ENCODE measurements at regions not wholly inside any gene's neighbourhood (a gene's known extent, or its start where the extent isn't known, plus 50 kb on each side); places are given as distances from the start of the nearest gene placed in this dataset.

DNA sequence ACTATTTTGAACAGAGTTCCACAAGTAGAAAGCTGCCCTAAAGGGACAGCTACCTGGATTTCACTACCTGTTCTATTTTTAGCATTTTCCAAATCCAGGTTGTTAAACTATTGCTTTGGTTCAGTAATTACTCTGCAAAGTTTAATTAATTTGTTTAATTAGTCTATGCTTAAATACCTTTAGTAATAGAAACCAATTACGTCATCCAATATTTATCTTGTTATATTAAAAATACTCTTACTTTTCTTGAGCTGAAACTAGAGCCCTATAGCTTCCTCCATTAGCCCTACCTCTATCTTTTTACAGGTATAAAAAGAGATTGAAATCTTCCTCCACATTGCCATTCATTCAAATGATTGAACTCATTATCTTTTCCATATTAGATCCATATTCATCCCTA, 514.6 kb downstream of the DSC3 start:
- TF ChIP-seq, protein P1, sequence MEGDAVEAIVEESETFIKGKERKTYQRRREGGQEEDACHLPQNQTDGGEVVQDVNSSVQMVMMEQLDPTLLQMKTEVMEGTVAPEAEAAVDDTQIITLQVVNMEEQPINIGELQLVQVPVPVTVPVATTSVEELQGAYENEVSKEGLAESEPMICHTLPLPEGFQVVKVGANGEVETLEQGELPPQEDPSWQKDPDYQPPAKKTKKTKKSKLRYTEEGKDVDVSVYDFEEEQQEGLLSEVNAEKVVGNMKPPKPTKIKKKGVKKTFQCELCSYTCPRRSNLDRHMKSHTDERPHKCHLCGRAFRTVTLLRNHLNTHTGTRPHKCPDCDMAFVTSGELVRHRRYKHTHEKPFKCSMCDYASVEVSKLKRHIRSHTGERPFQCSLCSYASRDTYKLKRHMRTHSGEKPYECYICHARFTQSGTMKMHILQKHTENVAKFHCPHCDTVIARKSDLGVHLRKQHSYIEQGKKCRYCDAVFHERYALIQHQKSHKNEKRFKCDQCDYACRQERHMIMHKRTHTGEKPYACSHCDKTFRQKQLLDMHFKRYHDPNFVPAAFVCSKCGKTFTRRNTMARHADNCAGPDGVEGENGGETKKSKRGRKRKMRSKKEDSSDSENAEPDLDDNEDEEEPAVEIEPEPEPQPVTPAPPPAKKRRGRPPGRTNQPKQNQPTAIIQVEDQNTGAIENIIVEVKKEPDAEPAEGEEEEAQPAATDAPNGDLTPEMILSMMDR (IDR thresholded peaks at IDR 0.05), result no peak
- TF ChIP-seq POLR2A (IDR thresholded peaks at IDR 0.05), result no peak
- TF ChIP-seq EP300 (IDR thresholded peaks at IDR 0.05), result no peak
